GM10266 (cell line): ENCODE measurements at regions not wholly inside any gene's neighbourhood (a gene's known extent, or its start where the extent isn't known, plus 50 kb on each side); places are given as distances from the start of the nearest gene placed in this dataset.

Source experiments
- DNase-seq: peaks from one replicate; pipeline ENCODE4 v3.0.0; 2012; ENCODE audit errors: extremely low spot score
- CTCF ChIP-seq: IDR thresholded peaks from 2 replicates; pipeline ENCODE4 v1.5.1; 2012; ENCODE audit warnings: mild to moderate bottlenecking, low read depth; ENCODE audit not compliant: control insufficient read depth, insufficient read depth; ENCODE audit errors: missing control alignments

GRCh38 chr4:123283371-123283895 lies 113.2 kb upstream of the SPRY1 start:
- DNase-seq: no peak

GRCh38 chr4:123284168-123284567 lies 112.4 kb upstream of the SPRY1 start:
- DNase-seq: no peak
- TF ChIP-seq CTCF: no peak

More at GRCh38 chr4:123283371-123283895, 113.2 kb upstream of the SPRY1 start:
- TF ChIP-seq CTCF: no peak

GRCh38 chr4:123286903-123287466 lies 109.6 kb upstream of the SPRY1 start:
- TF ChIP-seq CTCF: no peak
- no peak for DNase-seq

- DNase-seq: no peak
- TF ChIP-seq CTCF: no peak
Measured at GRCh38 chr4:123288309-123289025, 108.1 kb upstream of the SPRY1 start.

GRCh38 chr4:123291329-123291728 lies 105.3 kb upstream of the SPRY1 start:
- DNase-seq: no peak
- no peak for TF ChIP-seq CTCF

GRCh38 chr4:123297836-123298235 lies 98.8 kb upstream of the SPRY1 start:
- no peak for TF ChIP-seq CTCF
- DNase-seq: no peak

GRCh38 chr4:123298261-123298660 lies 98.3 kb upstream of the SPRY1 start:
- no peak for DNase-seq
- no peak for TF ChIP-seq CTCF
